Embryonic facial prominence (tissue), 1 donor: ENCODE measurements at regions not wholly inside any gene's neighbourhood (a gene's known extent, or its start where the extent isn't known, plus 50 kb on each side); places are given as distances from the start of the nearest gene placed in this dataset.
"Not testable (repeated sequence)": the region's sequence is repeated elsewhere in the genome, so short reads cannot be mapped to it uniquely, and the experiment has no call there.

Source experiments
- DNase-seq: peaks from one replicate; pipeline ENCODE4 v3.0.0-alpha.2; 2016; ENCODE audit errors: extremely low spot score

- no peak for DNase-seq
These were observed 274.4 kb downstream of the LRIG3 start for GRCh38 chr12:58645946-58646345.

- no peak for DNase-seq
These were observed 272.8 kb downstream of the LRIG3 start for GRCh38 chr12:58647495-58647894.

GRCh38 chr12:58648176-58648575 lies 272.1 kb downstream of the LRIG3 start:
- no peak for DNase-seq

GRCh38 chr12:58651850-58652249 lies 268.5 kb downstream of the LRIG3 start:
- DNase-seq: no peak

GRCh38 chr12:58654021-58654420 lies 266.3 kb downstream of the LRIG3 start:
- DNase-seq: no peak

GRCh38 chr12:58655375-58655774 lies 264.9 kb downstream of the LRIG3 start:
- no peak for DNase-seq

GRCh38 chr12:58656254-58657009 lies 263.9 kb downstream of the LRIG3 start:
- no peak for DNase-seq

- DNase-seq: no peak
These were observed 263.1 kb downstream of the LRIG3 start for GRCh38 chr12:58657190-58657589.

GRCh38 chr12:58665375-58665774 lies 254.9 kb downstream of the LRIG3 start:
- DNase-seq: no peak

- no peak for DNase-seq
These were observed 252.1 kb downstream of the LRIG3 start for GRCh38 chr12:58668233-58668632.

- no peak for DNase-seq
These were observed 251.4 kb downstream of the LRIG3 start for GRCh38 chr12:58668871-58669270.

GRCh38 chr12:58670623-58671022 lies 249.7 kb downstream of the LRIG3 start:
- no peak for DNase-seq

- DNase-seq: no peak
These were observed 249.1 kb downstream of the LRIG3 start for GRCh38 chr12:58671196-58671595.

- no peak for DNase-seq
These were observed 247.3 kb downstream of the LRIG3 start for GRCh38 chr12:58673021-58673420.

GRCh38 chr12:58677833-58678232 lies 242.5 kb downstream of the LRIG3 start:
- not testable (repeated sequence) for DNase-seq

- DNase-seq: no peak
These were observed 241.6 kb downstream of the LRIG3 start for GRCh38 chr12:58678753-58679152.

GRCh38 chr12:58681730-58682129 lies 238.6 kb downstream of the LRIG3 start:
- DNase-seq: no peak

- DNase-seq: no peak
These were observed 225.0 kb downstream of the LRIG3 start for GRCh38 chr12:58695263-58695662.

- DNase-seq: no peak
These were observed 218.8 kb downstream of the LRIG3 start for GRCh38 chr12:58701536-58701935.

GRCh38 chr12:58703866-58704265 lies 216.4 kb downstream of the LRIG3 start:
- DNase-seq: peak; percentile 77

- DNase-seq: not testable (repeated sequence)
These were observed 215.5 kb downstream of the LRIG3 start for GRCh38 chr12:58704770-58705169.

- DNase-seq: no peak
These were observed 209.4 kb downstream of the LRIG3 start for GRCh38 chr12:58710901-58711300.

- no peak for DNase-seq
These were observed 208.3 kb downstream of the LRIG3 start for GRCh38 chr12:58711974-58712373.

GRCh38 chr12:58712976-58713375 lies 207.3 kb downstream of the LRIG3 start:
- no peak for DNase-seq
